OCI-LY3 (cell line): ENCODE measurements at regions not wholly inside any gene's neighbourhood (a gene's known extent, or its start where the extent isn't known, plus 50 kb on each side); places are given as distances from the start of the nearest gene placed in this dataset.

Source experiments
- EZH2phosphoT487 ChIP-seq: fragments of 200-600 bp; shearing (Covaris generic); IDR thresholded peaks from 2 replicates; pipeline ENCODE4 v1.6.1; 2018; ENCODE audit warnings: antibody characterized with exemption, mixed run types, low read depth
- TF ChIP-seq, protein P1 (sequence below): fragments of 200-600, 300-600 bp; sonication (generic); IDR thresholded peaks from 2 replicates; pipeline ENCODE4 v1.5.1; 2014; ENCODE audit warnings: antibody characterized with exemption, low read length, low read depth

DNA sequence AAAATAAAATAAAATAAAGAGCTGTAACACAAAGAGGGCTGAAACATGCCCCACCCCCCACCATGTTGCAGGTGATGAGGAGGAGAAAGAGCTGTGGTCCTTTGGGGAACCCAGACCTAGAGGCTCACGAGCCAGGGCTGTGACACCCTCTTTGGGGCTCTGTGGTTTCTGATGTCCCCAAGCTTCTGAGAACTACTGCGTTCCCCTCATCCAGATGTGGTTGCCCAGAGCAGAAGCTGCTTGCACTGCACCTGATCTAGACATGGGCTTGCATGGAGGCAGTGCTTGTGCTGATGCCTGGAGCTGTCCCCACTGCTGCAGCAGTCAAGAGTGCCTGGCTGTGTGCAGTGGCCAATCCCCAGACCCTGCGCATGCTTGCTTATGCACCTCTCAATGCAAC, 687.9 kb upstream of the ACVR2A start:
- TF ChIP-seq, protein P1, sequence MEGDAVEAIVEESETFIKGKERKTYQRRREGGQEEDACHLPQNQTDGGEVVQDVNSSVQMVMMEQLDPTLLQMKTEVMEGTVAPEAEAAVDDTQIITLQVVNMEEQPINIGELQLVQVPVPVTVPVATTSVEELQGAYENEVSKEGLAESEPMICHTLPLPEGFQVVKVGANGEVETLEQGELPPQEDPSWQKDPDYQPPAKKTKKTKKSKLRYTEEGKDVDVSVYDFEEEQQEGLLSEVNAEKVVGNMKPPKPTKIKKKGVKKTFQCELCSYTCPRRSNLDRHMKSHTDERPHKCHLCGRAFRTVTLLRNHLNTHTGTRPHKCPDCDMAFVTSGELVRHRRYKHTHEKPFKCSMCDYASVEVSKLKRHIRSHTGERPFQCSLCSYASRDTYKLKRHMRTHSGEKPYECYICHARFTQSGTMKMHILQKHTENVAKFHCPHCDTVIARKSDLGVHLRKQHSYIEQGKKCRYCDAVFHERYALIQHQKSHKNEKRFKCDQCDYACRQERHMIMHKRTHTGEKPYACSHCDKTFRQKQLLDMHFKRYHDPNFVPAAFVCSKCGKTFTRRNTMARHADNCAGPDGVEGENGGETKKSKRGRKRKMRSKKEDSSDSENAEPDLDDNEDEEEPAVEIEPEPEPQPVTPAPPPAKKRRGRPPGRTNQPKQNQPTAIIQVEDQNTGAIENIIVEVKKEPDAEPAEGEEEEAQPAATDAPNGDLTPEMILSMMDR = no peak
- TF ChIP-seq EZH2phosphoT487 = no peak
